ENCODE measurements at regions not wholly inside any gene's neighbourhood (a gene's known extent, or its start where the extent isn't known, plus 50 kb on each side); places are given as distances from the start of the nearest gene placed in this dataset.

GRCh38 chr7:69489533-69489932 lies 108.7 kb upstream of the AUTS2 start:
- no peaks in the 10 kb centered on the region for H4K20me1 ChIP-seq (ENCODE audit: insufficient read depth, low read length, poor library complexity, severe bottlenecking)
- TF ChIP-seq EZH2phosphoT487 (IDR thresholded peaks at IDR 0.05; ENCODE audit: borderline replicate concordance) (no peak), CTCF (conservative IDR thresholded peaks at IDR 0.05; ENCODE audit: low read length) (no peak)
- H3K4me2 ChIP-seq (ENCODE audit: low read depth, low read length, poor library complexity, severe bottlenecking): no peak overlapping the region
- no peaks in the 10 kb centered on the region for H3K4me1 ChIP-seq (ENCODE audit: insufficient read depth, low read length, poor library complexity, severe bottlenecking)
- H3K9me2 ChIP-seq (replicated peaks; ENCODE audit: low read depth, low read length): no peaks in the 10 kb centered on the region
- no peaks in the 10 kb centered on the region for H3K9me3 ChIP-seq (ENCODE audit: insufficient read depth, low read depth, low read length)
- no peaks in the 10 kb centered on the region for H3K36me3 ChIP-seq (ENCODE audit: insufficient read depth, low read length)
- H3K9ac ChIP-seq (ENCODE audit: low read depth, low read length, poor library complexity, severe bottlenecking): no peak overlapping the region
- no peak overlapping the region for H2AFZ ChIP-seq (ENCODE audit: low read length)
- no peaks in the 10 kb centered on the region for H3K79me2 ChIP-seq (ENCODE audit: insufficient read depth, low read length)
- H3F3A ChIP-seq (ENCODE audit: low read depth): no peaks in the 10 kb centered on the region
- H3K4me3 ChIP-seq (ENCODE audit: low read length, poor library complexity, severe bottlenecking): no peak overlapping the region
- no peaks in the 10 kb centered on the region for H3K27me3 ChIP-seq (ENCODE audit: insufficient read depth, low read length, poor library complexity, severe bottlenecking)

GRCh38 chr7:69498671-69499070 lies 99.6 kb upstream of the AUTS2 start:
- Histone ChIP-seq H3K9ac (ENCODE audit: low read depth, low read length, poor library complexity, severe bottlenecking) (no peak overlapping the region), H2AFZ (ENCODE audit: low read length) (no peak overlapping the region), H3K36me3 (ENCODE audit: insufficient read depth, low read length) (no peaks in the 10 kb centered on the region), H3K4me3 (ENCODE audit: low read length, poor library complexity, severe bottlenecking) (no peak overlapping the region), H3K4me1 (ENCODE audit: insufficient read depth, low read length, poor library complexity, severe bottlenecking) (no peaks in the 10 kb centered on the region), H3K9me3 (ENCODE audit: insufficient read depth, low read depth, low read length) (no peaks in the 10 kb centered on the region), H3F3A (ENCODE audit: low read depth) (no peaks in the 10 kb centered on the region), H3K27me3 (ENCODE audit: insufficient read depth, low read length, poor library complexity, severe bottlenecking) (no peaks in the 10 kb centered on the region), H4K20me1 (ENCODE audit: insufficient read depth, low read length, poor library complexity, severe bottlenecking) (no peaks in the 10 kb centered on the region), H3K9me2 (replicated peaks; ENCODE audit: low read depth, low read length) (no peaks in the 10 kb centered on the region), H3K79me2 (ENCODE audit: insufficient read depth, low read length) (no peaks in the 10 kb centered on the region), H3K4me2 (ENCODE audit: low read depth, low read length, poor library complexity, severe bottlenecking) (no peak overlapping the region)
- TF ChIP-seq EZH2phosphoT487 (IDR thresholded peaks at IDR 0.05; ENCODE audit: borderline replicate concordance) (no peak), CTCF (conservative IDR thresholded peaks at IDR 0.05; ENCODE audit: low read length) (no peak)

- H3K27me3 ChIP-seq (ENCODE audit: insufficient read depth, low read length, poor library complexity, severe bottlenecking): no peaks in the 10 kb centered on the region
- H3F3A ChIP-seq (ENCODE audit: low read depth): no peaks in the 10 kb centered on the region
- no peak overlapping the region for H2AFZ ChIP-seq (ENCODE audit: low read length)
- H3K9me3 ChIP-seq (ENCODE audit: insufficient read depth, low read depth, low read length): no peaks in the 10 kb centered on the region
- H3K36me3 ChIP-seq (ENCODE audit: insufficient read depth, low read length): no peaks in the 10 kb centered on the region
- no peaks in the 10 kb centered on the region for H3K9me2 ChIP-seq (replicated peaks; ENCODE audit: low read depth, low read length)
- H4K20me1 ChIP-seq (ENCODE audit: insufficient read depth, low read length, poor library complexity, severe bottlenecking): no peaks in the 10 kb centered on the region
- H3K4me2 ChIP-seq (ENCODE audit: low read depth, low read length, poor library complexity, severe bottlenecking): no peak overlapping the region
- no peaks in the 10 kb centered on the region for H3K79me2 ChIP-seq (ENCODE audit: insufficient read depth, low read length)
- no peak overlapping the region for H3K9ac ChIP-seq (ENCODE audit: low read depth, low read length, poor library complexity, severe bottlenecking)
- no peak overlapping the region for H3K4me3 ChIP-seq (ENCODE audit: low read length, poor library complexity, severe bottlenecking)
- H3K4me1 ChIP-seq (ENCODE audit: insufficient read depth, low read length, poor library complexity, severe bottlenecking): no peaks in the 10 kb centered on the region
- TF ChIP-seq CTCF (conservative IDR thresholded peaks at IDR 0.05; ENCODE audit: low read length) (no peak), EZH2phosphoT487 (IDR thresholded peaks at IDR 0.05; ENCODE audit: borderline replicate concordance) (no peak)
Observed at GRCh38 chr7:69502358-69502757, 95.9 kb upstream of the AUTS2 start.
